ENCODE measurements at regions not wholly inside any gene's neighbourhood (a gene's known extent, or its start where the extent isn't known, plus 50 kb on each side); places are given as distances from the start of the nearest gene placed in this dataset.

DNA sequence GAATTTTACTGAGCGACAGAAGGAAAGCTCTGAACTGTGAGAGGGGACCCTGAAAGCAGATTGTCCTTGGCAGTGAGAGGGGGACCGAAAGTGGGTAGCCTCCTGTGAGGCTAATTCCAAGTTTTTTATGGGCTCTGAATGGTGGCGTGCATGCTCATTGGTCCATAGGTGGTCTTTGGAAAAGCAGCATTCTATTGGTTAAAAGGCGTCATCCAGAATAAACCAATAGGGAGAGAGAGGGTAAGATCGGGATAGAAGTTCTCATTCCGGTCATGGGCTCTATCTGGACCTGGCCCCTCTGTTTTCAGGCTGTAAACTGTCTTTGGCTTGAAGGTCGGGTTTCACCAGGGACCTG, 539.8 kb upstream of the PCDH9 start:
- TF ChIP-seq EZH2 (IDR thresholded peaks at IDR 0.05; ENCODE audit: insufficient read depth, poor library complexity, severe bottlenecking) (no peak), EZH2phosphoT487 (IDR thresholded peaks at IDR 0.05; ENCODE audit: insufficient read depth, low read depth) (no peak)

Data from GM23248 (cell line).